H9 (cell line): ENCODE measurements at regions not wholly inside any gene's neighbourhood (a gene's known extent, or its start where the extent isn't known, plus 50 kb on each side); places are given as distances from the start of the nearest gene placed in this dataset.

Experiments
- DNase-seq: peaks from one replicate; pipeline ENCODE4 v3.0.0-alpha.2; 2017
- H2AFZ ChIP-seq: one replicate; pipeline ENCODE4 v1.6.1; 2013; ENCODE audit warnings: mild to moderate bottlenecking, low read length, control low read depth, moderate library complexity
- H2AK5ac ChIP-seq: 2 replicates; pipeline ENCODE4 v1.6.1; 2013; ENCODE audit warnings: low read length, control low read depth, mixed read lengths; ENCODE audit not compliant: insufficient read length
- H2BK120ac ChIP-seq: one replicate; pipeline ENCODE4 v1.6.1; 2013; ENCODE audit warnings: low read depth, mild to moderate bottlenecking, low read length, control low read depth, inconsistent platforms; ENCODE audit not compliant: poor library complexity, severe bottlenecking
- H2BK12ac ChIP-seq: 2 replicates; pipeline ENCODE4 v1.6.1; 2013; ENCODE audit warnings: low read length, control low read depth, mixed read lengths, low read depth; ENCODE audit not compliant: insufficient read length
- H2BK15ac ChIP-seq: 2 replicates; pipeline ENCODE4 v1.6.1; 2013; ENCODE audit warnings: low read depth, low read length, control low read depth
- H2BK20ac ChIP-seq: one replicate; pipeline ENCODE4 v1.6.1; 2013; ENCODE audit warnings: low read depth, mild to moderate bottlenecking, low read length, control low read depth, inconsistent platforms; ENCODE audit not compliant: poor library complexity, severe bottlenecking
- H2BK5ac ChIP-seq: 2 replicates; pipeline ENCODE4 v1.6.1; 2013; ENCODE audit warnings: low read length, control low read depth, mixed read lengths; ENCODE audit not compliant: insufficient read length
- H3K14ac ChIP-seq: 2 replicates; pipeline ENCODE4 v1.6.1; 2013; ENCODE audit warnings: low read length, control low read depth; ENCODE audit not compliant: insufficient read depth
- H3K18ac ChIP-seq: 2 replicates; pipeline ENCODE4 v1.6.1; 2013; ENCODE audit warnings: low read depth, mild to moderate bottlenecking, mixed read lengths, low read length, control low read depth; ENCODE audit not compliant: insufficient read length
- H3K23ac ChIP-seq: 2 replicates; pipeline ENCODE4 v1.6.1; 2013; ENCODE audit warnings: low read length, control low read depth, mixed read lengths, low read depth; ENCODE audit not compliant: insufficient read length
- H3K23me2 ChIP-seq: 2 replicates; pipeline ENCODE4 v1.6.1; 2013; ENCODE audit warnings: low read depth, mild to moderate bottlenecking, mixed read lengths, low read length, control low read depth; ENCODE audit not compliant: insufficient read length, poor library complexity, severe bottlenecking
- H3K27ac ChIP-seq: 2 replicates; pipeline ENCODE4 v1.5.1; 2013; ENCODE audit warnings: low read length, control low read depth, mixed read lengths, low read depth; ENCODE audit not compliant: insufficient read length
- H3K27me3 ChIP-seq: 2 replicates; pipeline ENCODE4 v1.6.1; 2013; ENCODE audit warnings: low read length, control low read depth, inconsistent platforms; ENCODE audit not compliant: insufficient read depth
- H3K4ac ChIP-seq: 2 replicates; pipeline ENCODE4 v1.6.1; 2013; ENCODE audit warnings: low read depth, mild to moderate bottlenecking, control low read depth, inconsistent platforms, low read length, moderate library complexity
- H3K4me1 ChIP-seq: 2 replicates; pipeline ENCODE4 v1.6.1; 2013; ENCODE audit warnings: low read length, control low read depth, inconsistent platforms; ENCODE audit not compliant: insufficient read depth
- H3K4me2 ChIP-seq: 2 replicates; pipeline ENCODE4 v1.6.1; 2013; ENCODE audit warnings: low read length, control low read depth, mixed read lengths; ENCODE audit not compliant: insufficient read length, insufficient read depth
- H3K56ac ChIP-seq: 2 replicates; pipeline ENCODE4 v1.6.1; 2013; ENCODE audit warnings: low read depth, mild to moderate bottlenecking, mixed read lengths, low read length, control low read depth; ENCODE audit not compliant: insufficient read length
- H3K79me1 ChIP-seq: 2 replicates; pipeline ENCODE4 v1.6.1; 2013; ENCODE audit warnings: low read depth, mild to moderate bottlenecking, moderate library complexity, low read length, control low read depth, inconsistent platforms; ENCODE audit not compliant: insufficient read depth, poor library complexity, severe bottlenecking
- H3K79me2 ChIP-seq: 2 replicates; pipeline ENCODE4 v1.6.1; 2013; ENCODE audit warnings: low read length, control low read depth, inconsistent platforms; ENCODE audit not compliant: insufficient read depth
- H3K9ac ChIP-seq: 2 replicates; pipeline ENCODE4 v1.6.1; 2013; ENCODE audit warnings: low read length, control low read depth, mixed read lengths; ENCODE audit not compliant: insufficient read length; ENCODE audit errors: extremely low read depth
- H3K9me3 ChIP-seq: one replicate; pipeline ENCODE4 v1.6.1; 2013; ENCODE audit warnings: low read depth, low read length, inconsistent platforms; ENCODE audit not compliant: control insufficient read depth
- H3T11ph ChIP-seq: one replicate; pipeline ENCODE4 v1.6.1; 2013; ENCODE audit warnings: mild to moderate bottlenecking, low read length, control low read depth, inconsistent platforms
- H4K20me1 ChIP-seq: one replicate; pipeline ENCODE4 v1.6.1; 2013; ENCODE audit not compliant: control insufficient read depth, insufficient read length, insufficient read depth
- H4K5ac ChIP-seq: 2 replicates; pipeline ENCODE4 v1.6.1; 2013; ENCODE audit warnings: low read depth, mild to moderate bottlenecking, mixed read lengths, low read length, control low read depth; ENCODE audit not compliant: insufficient read length
- H4K8ac ChIP-seq: replicated peaks from 2 replicates; pipeline ENCODE4 v1.6.1; 2013; ENCODE audit warnings: low read length, control low read depth, mixed read lengths, low read depth; ENCODE audit not compliant: insufficient read length
- H4K91ac ChIP-seq: 2 replicates; pipeline ENCODE4 v1.6.1; 2013; ENCODE audit warnings: low read depth, mild to moderate bottlenecking, moderate library complexity, mixed read lengths, low read length, control low read depth; ENCODE audit not compliant: insufficient read length
- H3K27ac Mint-ChIP-seq, 3 experiments: 2 replicates in 2 of 3; 3 replicates in 1 of 3; pipeline ENCODE4 v1.8.0; 2020 to 2021; ENCODE audit warnings: mixed read lengths in 3 of 3, mild to moderate bottlenecking in 1 of 3, moderate library complexity in 1 of 3
- H3K27me3 Mint-ChIP-seq: 2 replicates; pipeline ENCODE4 v1.8.0; 2021; ENCODE audit warnings: low read depth, mild to moderate bottlenecking, moderate library complexity, mixed read lengths
- H3K36me3 Mint-ChIP-seq, 3 experiments: 2 replicates in 2 of 3; 3 replicates in 1 of 3; pipeline ENCODE4 v1.8.0; 2020 to 2021; ENCODE audit warnings: low read depth in 3 of 3, mixed read lengths in 3 of 3; ENCODE audit not compliant: insufficient read depth in 1 of 3
- H3K4me1 Mint-ChIP-seq, 2 experiments: 2 replicates each; pipeline ENCODE4 v1.8.0; 2020; ENCODE audit warnings: mixed read lengths in 2 of 2
- H3K4me3 Mint-ChIP-seq, 2 experiments: 2 replicates in 1 of 2; 3 replicates in 1 of 2; pipeline ENCODE4 v1.8.0; 2020 to 2021; ENCODE audit warnings: mild to moderate bottlenecking in 2 of 2, mixed read lengths in 2 of 2, moderate library complexity in 1 of 2
- H3K9me3 Mint-ChIP-seq, 2 experiments: 2 replicates in 1 of 2; 3 replicates in 1 of 2; pipeline ENCODE4 v1.8.0; 2020; ENCODE audit warnings: mild to moderate bottlenecking in 2 of 2, mixed read lengths in 2 of 2, moderate library complexity in 1 of 2
- WGBS: extraction: QIAGEN DNeasy Blood & Tissue Kit; methylation state at CpG from one replicate; pipeline ENCODE4 v1.1.7; 2013; ENCODE audit warnings: missing lambda C conversion rate, low lambda C conversion rate, mixed read lengths; ENCODE audit not compliant: insufficient read length; ENCODE audit errors: extremely low coverage; 5-methylcytosine and 5-hydroxymethylcytosine counted together
- TF ChIP-seq, protein P1 (sequence below): fragments of 200-600 bp; sonication (generic); conservative IDR thresholded peaks from 3 replicates; pipeline ENCODE4 v1.8.0; 2021; ENCODE audit warnings: antibody characterized with exemption, mild to moderate bottlenecking

DNA sequence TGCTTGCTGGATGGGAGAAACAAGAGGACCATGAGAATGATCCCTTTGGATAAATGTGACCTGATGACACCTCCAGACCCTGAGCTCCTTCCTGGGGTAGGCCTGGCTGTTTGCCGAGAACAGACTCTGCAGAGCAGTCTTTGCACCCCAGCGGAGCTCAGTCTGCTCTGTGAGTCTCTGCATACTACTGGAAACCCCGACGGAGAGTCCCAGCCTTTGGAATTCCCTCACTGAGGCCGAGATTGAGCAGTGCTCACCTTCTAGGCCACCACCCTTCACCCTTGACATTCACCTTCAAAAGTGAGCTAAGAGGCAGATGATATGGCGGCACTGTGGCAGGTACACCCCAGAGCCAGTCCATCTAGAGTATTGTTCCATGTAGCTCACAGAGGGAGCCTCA lies 172.2 kb upstream of the CDH13 start:
- Mint-ChIP-seq H3K27ac (no peak overlapping the region), H3K4me1 (peaks cover 2% of the 10 kb centered on the region in 2 experiments; a peak in 1 of 4 replicates), H3K9me3 (no peaks in the 10 kb centered on the region), H3K27me3 (peaks cover 3% of the 10 kb centered on the region), H3K4me3 (no peak overlapping the region), H3K36me3 (no peaks in the 10 kb centered on the region)
- Histone ChIP-seq H3K23ac (no peak overlapping the region), H3K27me3 (no peaks in the 10 kb centered on the region), H4K91ac (no peak overlapping the region), H3K56ac (no peak overlapping the region), H3K18ac (no peak overlapping the region), H3K4me1 (no peaks in the 10 kb centered on the region), H2BK5ac (no peak overlapping the region), H3K9me3 (no peaks in the 10 kb centered on the region), H3T11ph (no peak overlapping the region), H4K20me1 (peaks cover 4% of the 10 kb centered on the region), H4K5ac (no peak overlapping the region), H4K8ac (no peak overlapping the region), H3K9ac (no peak overlapping the region), H3K79me1 (no peaks in the 10 kb centered on the region), H3K14ac (no peak overlapping the region), H2BK20ac (no peak overlapping the region), H2AFZ (no peak overlapping the region), H2AK5ac (no peak overlapping the region), H2BK12ac (no peak overlapping the region), H3K23me2 (no peaks in the 10 kb centered on the region), H2BK15ac (no peak overlapping the region), H3K79me2 (no peaks in the 10 kb centered on the region), H3K4ac (no peak overlapping the region), H2BK120ac (no peak overlapping the region), H3K4me2 (no peak overlapping the region), H3K27ac (no peak overlapping the region)
- TF ChIP-seq, protein P1, sequence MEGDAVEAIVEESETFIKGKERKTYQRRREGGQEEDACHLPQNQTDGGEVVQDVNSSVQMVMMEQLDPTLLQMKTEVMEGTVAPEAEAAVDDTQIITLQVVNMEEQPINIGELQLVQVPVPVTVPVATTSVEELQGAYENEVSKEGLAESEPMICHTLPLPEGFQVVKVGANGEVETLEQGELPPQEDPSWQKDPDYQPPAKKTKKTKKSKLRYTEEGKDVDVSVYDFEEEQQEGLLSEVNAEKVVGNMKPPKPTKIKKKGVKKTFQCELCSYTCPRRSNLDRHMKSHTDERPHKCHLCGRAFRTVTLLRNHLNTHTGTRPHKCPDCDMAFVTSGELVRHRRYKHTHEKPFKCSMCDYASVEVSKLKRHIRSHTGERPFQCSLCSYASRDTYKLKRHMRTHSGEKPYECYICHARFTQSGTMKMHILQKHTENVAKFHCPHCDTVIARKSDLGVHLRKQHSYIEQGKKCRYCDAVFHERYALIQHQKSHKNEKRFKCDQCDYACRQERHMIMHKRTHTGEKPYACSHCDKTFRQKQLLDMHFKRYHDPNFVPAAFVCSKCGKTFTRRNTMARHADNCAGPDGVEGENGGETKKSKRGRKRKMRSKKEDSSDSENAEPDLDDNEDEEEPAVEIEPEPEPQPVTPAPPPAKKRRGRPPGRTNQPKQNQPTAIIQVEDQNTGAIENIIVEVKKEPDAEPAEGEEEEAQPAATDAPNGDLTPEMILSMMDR: no peak
- no peak for DNase-seq
- WGBS: no CpG with 5 or more reads among the region's 6 CpGs
